GM19240 (cell line): ENCODE measurements at regions not wholly inside any gene's neighbourhood (a gene's known extent, or its start where the extent isn't known, plus 50 kb on each side); places are given as distances from the start of the nearest gene placed in this dataset.
"Not testable (repeated sequence)": the region's sequence is repeated elsewhere in the genome, so short reads cannot be mapped to it uniquely, and the experiment has no call there.

ENCODE experiments used
- DNase-seq: peaks from one replicate; pipeline ENCODE4 v3.0.0; 2011; ENCODE audit warnings: low spot score; ENCODE audit not compliant: insufficient read length

GRCh38 chr10:78450239-78450638 lies 416.6 kb downstream of the RPS24 start:
- no peak for DNase-seq

DNA sequence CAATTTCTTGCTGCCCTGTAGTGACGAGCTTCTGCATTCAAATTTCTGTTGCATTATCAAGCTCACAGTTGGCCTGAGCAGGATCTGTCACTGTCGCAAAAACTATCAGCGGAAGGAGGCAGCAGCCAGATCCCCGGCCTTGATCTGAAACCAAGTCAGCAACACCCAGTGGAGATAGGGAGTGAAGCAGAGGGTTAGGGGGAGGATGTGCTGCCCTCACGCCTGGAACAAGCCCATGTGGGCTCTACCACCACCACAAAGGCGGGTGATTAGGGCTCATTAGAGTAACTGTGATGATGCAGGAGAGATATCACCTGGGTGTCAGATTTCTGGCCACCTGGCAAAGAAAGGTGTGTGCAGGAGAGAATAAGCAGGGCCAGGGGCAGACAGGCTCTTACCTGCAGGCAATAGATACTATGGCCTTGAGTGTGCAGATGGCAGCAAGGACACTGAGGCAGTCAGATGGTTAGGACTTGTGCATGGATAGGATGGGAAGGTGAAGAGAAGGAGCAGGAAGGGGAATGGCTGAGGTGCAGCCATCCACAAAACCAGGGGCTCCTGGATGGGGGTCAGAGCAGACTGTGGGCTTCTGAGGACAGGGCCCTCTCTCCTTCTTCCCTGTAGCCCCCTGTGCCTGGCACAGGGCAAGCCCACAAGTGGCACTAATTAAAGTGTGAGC lies 417.3 kb downstream of the RPS24 start:
- no peak for DNase-seq

DNA sequence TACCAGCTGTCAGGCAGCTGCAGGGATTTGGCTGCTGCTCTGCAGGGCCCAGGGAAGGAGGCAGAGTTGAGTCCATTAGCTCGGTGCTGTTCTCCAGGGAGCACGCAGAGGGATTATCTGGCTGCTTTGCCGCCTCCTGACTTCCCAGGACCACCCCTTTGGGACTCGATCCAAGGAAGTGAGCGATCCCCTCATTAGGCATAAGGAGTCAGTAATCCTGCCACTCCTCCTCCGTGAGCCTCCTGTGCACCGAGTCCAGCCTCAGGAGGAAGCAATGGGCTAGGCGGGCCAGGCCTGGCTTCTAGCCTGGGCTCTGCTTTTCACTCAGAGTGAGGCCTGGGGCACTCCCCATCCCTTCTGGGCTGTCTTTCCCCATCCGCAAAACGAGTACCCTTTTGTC lies 417.9 kb downstream of the RPS24 start:
- no peak for DNase-seq

- DNase-seq: no peak
Observed at GRCh38 chr10:78454123-78454645, 420.5 kb downstream of the RPS24 start.

- no peak for DNase-seq
Observed at GRCh38 chr10:78455236-78455635, 421.6 kb downstream of the RPS24 start.

GRCh38 chr10:78455811-78456210 lies 422.1 kb downstream of the RPS24 start:
- no peak for DNase-seq

DNA sequence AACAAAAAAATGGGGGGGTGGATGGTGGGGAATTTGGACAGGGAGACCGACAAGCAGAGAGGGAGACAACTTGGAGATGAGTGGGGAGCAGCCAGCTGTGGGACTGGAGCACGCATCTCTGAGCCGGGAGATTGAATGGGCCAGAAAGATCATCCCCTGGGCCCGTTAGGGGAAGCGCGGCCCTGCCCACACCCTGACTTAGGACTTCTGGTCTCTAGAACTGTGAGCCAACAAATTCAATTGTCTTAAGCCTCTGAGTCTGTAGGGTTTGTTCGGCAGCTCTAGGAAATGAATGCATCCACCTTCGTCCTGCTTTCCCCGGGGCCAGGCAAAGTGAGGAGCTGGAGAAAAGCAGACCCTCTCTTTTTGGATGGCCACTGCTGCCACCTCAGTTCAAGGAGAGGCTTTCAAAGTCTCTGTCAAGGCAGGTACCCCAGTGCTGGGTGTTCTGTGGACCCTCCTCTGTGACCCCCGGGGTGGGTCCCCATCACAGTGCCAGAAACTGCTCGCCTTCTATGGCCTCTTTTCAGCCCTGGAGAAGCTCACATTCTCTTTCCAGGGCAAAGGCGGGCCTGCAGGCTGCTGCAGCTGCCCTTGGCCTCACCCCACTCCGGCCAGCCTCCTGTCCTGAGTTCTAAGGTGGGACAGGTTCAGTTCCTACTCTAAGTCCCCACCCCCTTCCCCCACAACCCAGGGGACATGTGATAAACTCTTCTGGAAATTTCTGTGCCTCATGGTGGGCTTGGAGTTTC lies 423.2 kb downstream of the RPS24 start:
- DNase-seq: no peak

GRCh38 chr10:78457804-78458482 lies 424.3 kb downstream of the RPS24 start:
- no peak for DNase-seq

- DNase-seq: no peak
Observed at GRCh38 chr10:78458983-78459638, 425.4 kb downstream of the RPS24 start.

GRCh38 chr10:78459639-78460037 lies 426.0 kb downstream of the RPS24 start:
- DNase-seq: no peak

DNA sequence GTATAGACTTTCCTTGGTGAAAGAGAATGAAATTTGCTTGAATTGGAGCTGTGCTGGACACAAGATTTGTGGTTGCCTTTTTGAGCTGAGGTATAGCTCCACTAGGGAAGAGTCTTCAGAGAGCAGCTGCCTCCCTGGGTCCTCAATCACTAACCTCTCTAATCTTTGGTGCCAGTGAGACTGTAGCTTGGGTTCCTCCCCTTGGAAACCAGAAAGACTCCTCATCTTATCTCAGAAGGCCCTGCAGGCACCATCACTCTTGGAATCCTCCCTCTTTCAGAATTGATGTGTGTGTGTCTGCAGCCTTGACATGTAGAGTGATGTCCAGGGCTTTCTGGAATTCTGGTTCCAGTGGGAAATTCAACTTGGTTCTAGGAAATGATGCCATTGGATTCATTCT lies 426.5 kb downstream of the RPS24 start:
- DNase-seq: no peak

- DNase-seq: no peak
Observed at GRCh38 chr10:78461333-78461732, 427.7 kb downstream of the RPS24 start.

GRCh38 chr10:78462176-78462575 lies 428.5 kb downstream of the RPS24 start:
- DNase-seq: no peak

DNA sequence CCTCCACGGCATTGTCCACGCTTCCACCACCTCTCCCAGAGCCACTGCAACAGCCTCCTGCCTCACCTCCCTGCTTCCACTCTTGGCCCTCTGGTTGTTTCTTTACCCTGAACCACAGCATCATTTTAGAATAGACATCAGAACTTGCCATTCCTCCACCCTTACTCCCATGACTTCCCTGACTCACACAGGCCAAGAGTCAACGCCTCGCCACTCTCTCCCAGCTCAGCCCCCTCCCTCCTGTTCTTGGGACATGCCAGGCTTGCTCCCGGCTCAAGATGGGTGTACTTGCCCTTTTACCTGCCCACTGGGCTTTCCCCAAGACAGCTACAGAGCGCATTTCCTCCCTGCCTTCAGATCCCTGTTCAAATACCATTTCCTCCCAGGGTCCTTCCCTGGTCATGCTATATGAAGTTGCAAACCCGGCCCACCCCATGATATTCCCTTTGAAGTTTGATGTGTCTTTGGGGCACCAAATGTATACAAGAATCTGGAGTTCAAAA lies 429.1 kb downstream of the RPS24 start:
- DNase-seq: no peak

DNA sequence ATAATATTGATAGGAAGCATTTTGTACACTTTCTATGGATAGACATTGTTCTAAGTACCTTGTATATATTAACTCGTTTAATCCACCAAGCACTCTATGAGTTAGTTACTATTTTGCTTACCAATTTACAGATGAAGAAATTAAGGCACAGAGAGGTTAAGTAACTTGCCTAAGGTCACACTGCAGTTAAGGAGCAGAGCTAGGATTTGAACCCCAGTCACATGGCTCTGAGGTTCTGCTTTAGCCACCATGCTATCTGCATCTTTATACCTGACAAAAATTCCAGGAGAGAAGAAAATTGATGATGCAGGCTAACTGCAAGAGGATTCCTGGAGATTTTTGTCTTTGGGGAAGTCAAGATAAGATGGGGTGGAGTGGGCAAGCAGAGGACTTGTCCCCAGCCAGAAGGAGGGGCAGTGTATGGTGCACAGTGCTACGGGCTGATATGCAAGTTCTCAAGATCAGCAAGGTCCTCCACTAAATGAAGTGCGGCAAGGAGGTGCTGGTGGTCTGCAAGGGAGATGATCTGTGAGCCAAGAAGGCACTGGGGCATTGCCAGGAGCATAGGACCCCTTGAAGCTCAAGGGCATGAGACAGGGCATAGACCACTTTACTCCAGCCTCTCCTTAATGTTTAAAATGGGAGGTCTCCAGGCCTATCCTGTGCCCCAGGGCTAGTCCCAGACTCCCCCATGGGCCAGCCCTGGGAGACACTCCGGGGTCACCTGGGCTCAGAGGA lies 430.6 kb downstream of the RPS24 start:
- no peak for DNase-seq

GRCh38 chr10:78464856-78465267 lies 431.2 kb downstream of the RPS24 start:
- no peak for DNase-seq

- DNase-seq: no peak
Observed at GRCh38 chr10:78465431-78465830, 431.8 kb downstream of the RPS24 start.

DNA sequence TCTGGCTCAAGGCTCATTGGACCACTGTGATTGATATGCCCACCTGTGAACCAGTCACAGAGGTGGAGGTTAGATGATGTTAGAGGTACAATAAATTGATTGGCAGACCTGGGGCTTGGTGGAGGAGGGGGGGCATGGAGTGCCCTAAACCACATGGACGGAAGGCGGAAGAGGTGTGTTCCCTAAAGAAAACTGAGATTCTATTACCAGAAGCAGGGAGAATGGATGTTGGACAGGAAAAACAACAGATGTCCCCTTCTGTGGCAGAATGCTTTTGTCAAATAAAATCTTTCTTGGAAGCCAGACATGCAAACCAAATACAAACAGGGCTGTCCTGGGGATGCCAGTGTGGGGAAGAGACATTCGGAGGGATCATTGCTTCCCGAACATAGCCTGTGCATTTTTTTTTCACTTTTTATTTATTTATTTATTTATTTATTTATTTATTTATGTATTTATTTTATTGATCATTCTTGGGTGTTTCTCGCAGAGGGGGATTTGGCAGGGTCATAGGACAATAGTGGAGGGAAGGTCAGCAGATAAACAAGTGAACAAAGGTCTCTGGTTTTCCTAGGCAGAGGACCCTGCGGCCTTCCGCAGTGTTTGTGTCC lies 433.9 kb downstream of the RPS24 start:
- DNase-seq: no peak

DNA sequence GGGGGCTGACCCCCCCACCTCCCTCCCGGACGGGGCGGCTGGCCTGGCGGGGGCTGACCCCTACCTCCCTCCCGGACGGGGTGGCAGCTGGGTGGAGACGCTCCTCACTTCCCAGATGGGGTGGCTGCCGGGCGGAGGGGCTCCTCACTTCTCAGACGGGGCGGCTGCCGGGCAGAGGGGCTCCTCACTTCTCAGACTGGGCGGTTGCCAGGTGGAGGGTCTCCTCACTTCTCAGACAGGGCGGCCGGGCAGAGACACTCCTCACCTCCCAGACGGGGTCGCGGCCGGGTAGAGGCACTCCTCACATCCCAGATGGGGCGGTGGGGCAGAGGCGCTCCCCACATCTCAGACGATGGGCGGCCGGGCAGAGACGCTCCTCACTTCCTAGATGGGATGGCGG lies 435.1 kb downstream of the RPS24 start:
- not testable (repeated sequence) for DNase-seq
